ENCODE measurements at regions not wholly inside any gene's neighbourhood (a gene's known extent, or its start where the extent isn't known, plus 50 kb on each side); places are given as distances from the start of the nearest gene placed in this dataset.
A peak's percentile ranks its signal among the peaks of the same experiment; 100 is the strongest.

DNA sequence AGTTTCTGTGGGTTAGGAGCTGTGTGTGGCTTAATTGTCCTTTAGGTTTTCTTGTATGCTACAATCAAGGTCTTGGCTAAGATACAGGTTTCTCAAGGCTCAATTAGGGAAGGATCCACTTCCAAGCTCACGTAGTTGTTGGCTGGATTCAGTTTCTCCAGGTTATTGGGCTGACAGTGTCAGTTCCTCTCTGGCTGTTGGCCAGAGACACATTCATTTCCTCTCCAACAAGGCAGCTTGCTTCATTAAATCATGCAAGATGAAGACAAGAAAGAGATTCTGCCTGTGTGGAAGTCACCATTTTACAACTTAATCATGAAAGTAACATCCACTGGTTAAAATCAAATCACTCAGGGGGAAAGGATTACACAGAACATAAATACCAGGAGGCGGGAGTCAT is 275.7 kb upstream of the KIF2A start:
- DNase-seq (ENCODE audit: low read depth), result no peak

DNA sequence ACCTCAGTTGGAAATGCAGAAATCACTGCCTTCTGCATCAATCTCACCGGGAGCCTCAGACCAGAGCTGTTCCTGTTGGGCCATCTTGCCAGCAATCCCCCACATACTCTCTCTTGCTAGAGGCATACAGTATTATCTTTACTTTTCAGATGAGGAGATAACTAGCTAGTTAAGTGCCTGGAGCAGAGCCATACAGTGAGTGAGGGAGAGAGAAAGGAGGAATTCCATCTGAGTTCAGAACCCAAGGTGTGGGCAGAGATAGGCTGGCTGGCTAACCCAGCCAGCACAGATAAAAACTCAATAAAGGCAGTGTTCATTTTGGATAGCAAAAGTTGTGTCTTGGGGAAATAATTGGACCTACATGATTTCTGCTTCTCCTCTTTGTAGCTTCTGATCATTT is 268.0 kb upstream of the KIF2A start:
- DNase-seq (ENCODE audit: low read depth), result no peak

DNA sequence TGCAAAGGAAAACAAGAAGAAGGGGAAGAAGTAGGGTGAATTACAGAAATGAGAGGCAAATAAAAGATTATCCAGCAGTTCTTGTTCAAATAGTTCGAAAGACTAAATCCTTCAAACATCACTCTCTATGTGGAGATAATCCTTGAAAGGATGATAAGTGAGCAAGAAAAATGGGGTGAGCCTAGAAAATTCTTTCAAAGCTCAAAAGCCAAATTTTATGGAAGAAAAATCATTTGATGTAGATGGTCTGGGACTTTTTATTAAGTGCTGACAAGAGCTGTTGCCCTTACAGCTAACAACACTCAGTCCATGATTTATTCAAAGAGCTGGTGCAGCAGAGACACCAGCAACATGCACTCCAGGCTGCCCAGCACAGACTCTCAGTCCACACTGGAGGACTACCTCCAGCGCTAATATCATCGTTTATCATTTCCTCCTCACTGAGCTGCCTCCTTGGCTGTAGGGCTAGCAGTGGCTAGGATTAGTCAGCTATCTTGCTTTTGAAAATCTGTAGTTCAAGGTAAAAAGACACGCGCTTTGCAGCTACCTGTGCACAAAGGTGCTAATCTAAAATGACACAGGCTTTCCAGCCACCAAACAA is 264.8 kb upstream of the KIF2A start:
- DNase-seq (ENCODE audit: low read depth), result no peak

DNA sequence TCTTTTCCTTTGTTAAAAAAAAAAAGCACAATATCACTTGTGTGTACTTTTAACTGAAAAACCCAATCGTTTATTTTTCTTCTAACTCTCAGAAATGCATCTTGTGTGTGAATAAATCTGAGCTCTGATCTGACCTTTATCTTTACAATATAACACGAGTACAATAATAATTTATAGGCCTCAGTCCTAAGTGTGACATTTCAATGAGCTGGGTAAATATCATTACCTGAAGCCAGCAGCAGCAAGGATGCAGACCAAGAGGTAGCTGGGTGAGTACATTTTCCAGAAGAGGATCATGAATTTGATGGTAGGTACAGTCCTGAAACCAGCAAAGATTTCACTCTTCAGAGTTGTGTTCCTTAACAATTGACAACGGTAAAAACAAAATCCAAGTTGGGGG is 264.0 kb upstream of the KIF2A start:
- DNase-seq (ENCODE audit: low read depth), result no peak

DNA sequence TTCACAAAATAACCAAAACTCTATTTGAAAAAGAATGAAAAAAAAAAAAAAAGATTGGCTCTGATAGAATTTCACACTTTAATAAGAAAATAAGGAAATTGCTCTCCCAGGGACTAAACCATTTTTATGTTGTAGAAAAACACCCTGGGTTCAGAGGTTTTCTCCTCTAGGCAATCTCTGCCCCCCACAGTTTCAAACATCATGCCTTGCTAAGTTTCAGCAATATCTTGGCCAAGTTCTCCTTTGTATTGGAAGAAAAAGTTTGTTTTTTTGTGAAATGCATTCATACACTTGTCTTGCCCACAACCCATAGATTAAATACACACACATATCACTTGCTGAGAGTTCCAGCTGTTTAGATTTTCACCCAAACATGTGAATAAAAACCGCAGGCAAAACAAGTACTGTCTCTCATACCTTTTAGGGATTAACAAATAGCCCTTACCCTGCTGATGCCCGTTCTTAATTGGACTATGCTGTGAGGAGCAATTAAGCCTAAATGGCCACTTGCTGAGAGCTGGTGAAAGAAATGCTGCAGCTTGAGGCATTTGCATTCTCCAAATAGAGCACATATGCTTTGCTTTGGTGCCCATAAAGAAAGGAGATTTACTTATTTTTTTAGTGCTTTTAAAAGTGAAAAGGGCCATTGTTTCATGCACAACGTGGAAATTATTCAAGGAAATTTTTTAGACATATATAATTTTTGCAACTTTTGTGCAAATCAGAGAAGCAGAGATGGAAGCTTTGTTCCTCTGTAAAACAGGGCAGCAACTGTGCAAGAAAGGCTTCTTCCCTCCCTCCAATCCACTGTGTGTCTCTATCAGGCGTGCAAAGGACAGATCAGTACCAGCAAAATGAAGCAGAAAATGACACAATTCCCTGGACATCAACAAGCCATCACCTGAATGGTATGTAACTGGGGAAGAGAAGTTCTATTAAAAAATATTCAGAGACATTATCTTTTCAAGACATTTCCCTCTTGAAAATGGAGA is 262.4 kb upstream of the KIF2A start:
- no peak for DNase-seq (ENCODE audit: low read depth)

DNA sequence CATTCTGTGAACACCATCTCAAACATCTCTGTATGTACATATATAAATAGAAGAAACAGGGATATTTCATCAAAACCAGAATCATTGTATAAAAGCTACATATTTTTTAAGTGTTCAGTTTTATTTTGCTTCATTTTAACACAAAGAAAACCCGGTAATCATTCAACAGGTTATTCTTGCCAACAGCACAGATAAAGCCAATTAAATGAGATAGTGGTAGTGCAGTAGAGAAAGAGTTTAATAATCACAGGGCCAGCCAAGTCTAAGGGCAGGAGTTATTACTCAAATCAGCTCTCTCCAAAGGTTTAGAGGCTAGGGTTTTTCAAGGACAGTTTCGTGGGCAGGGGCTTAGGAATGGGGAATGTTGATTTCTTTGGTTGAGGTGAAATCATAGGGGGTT is 261.0 kb upstream of the KIF2A start:
- no peak for DNase-seq (ENCODE audit: low read depth)

DNA sequence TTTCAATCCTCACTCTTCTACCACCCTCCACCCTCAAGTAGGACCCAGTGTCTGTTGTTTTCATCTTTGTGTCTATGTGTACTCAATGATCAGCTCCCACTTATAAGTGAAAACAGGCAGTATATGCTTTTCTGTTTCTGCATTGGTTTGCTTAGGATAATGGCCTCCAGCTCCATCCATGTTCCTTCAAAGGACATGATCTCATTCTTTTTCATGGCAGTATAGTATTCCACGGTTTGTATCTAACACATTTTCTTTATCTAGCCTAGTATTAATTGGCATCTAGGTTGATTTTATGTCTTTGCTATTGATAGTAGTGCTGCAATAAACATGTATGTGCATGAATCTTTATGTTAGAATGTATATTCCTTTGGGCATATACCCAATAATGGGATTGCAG is 259.8 kb upstream of the KIF2A start:
- no peak for DNase-seq (ENCODE audit: low read depth)

DNA sequence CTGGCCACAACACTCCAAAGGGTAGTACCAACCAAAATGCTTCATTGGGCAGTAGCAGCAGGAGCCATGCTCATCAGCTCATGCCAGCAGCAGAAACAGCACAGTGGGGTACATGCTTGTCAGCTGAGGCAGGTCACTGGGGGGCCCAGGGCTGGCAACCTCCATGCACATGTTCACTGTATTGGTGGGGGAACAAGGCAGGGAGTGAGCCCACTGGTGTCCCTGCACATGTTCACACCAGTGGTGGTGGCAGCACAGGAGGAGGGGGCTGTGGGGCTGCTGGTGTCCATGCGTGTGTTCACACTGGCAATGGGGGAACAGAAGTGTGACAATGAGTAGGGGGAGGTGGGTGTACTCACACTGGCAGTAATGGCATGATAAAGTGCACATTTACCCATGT is 254.3 kb upstream of the KIF2A start:
- no peak for DNase-seq (ENCODE audit: low read depth)

DNA sequence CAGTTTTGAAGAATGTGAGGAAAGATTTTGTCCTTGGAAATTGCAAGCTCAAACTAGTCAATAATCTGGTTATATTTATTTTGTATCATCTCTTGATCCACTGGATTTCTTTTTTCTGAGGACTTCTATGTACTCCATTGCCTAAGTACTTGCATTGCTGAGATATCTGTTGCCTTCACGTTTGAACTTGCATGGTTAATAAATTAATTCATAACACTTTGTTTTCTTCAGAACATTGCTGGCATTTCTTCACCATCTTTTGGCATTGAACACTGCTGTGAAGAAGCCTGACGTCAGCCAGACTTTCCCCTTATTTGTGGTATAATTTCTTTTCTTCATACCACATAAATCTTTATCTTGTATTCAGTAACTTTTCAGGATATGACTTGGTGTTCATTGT is 246.0 kb upstream of the KIF2A start:
- DNase-seq (ENCODE audit: low read depth), result no peak

DNA sequence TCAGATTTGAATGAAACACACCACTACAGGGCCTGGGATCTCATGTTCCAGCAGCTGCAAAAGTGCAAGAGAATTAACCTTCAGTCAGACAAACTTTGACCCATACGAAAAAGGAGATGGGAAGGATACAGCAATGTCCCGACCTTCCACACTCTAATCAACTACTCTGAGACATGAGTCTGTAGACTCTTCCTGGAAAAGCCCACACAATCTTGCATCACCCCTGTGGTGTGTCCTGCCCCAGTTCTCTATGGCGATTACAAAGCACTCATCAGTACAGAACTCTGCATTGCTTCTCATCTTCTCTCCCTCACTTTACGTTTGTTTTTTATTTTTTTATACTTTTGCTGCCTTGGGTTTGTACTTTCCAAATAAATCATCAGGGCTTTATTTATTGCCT is 241.0 kb upstream of the KIF2A start:
- no peak for DNase-seq (ENCODE audit: low read depth)

DNA sequence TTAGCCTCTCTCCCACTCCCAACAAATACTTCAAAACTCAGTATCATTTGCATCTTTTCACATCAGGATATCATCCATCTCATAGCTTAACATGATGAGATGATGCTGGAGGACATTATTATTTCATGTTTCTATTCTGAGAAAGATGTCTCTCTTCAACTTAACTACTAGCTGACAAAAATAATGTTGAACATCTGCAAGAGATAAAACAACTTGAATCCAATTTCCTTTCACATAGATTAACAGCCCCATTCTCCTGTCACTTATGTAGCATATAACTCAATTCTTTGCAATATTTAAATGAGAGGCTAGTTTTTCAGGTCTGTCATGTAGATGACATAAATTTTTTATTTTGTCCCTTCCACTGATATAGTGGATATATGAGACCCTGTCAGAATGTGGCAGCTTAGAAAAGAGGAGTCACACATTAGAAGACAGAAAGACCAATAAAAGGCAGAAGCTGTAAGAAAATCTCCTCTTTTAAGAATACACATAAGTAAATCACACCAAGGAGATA is 239.2 kb upstream of the KIF2A start:
- DNase-seq (ENCODE audit: low read depth), result no peak

DNA sequence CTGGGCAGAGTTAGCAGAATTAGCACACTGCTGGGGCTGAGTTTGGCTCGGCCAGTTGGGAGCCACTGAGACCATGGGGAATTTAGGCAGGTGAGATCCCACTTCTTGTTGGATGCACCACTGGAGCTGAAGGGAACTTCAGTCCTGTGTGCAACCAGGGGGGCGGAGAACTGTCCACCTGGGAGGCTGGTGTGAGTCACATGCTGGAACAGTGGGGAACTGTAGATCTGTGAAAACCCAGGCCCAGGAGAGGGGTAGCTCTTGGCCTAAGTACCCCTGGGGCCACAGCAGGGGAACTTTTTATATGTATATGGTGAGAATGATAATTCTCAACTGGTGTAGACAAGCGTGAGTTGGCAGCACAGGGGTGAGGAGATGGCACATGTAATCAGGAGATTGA is 237.5 kb upstream of the KIF2A start:
- no peak for DNase-seq (ENCODE audit: low read depth)

DNA sequence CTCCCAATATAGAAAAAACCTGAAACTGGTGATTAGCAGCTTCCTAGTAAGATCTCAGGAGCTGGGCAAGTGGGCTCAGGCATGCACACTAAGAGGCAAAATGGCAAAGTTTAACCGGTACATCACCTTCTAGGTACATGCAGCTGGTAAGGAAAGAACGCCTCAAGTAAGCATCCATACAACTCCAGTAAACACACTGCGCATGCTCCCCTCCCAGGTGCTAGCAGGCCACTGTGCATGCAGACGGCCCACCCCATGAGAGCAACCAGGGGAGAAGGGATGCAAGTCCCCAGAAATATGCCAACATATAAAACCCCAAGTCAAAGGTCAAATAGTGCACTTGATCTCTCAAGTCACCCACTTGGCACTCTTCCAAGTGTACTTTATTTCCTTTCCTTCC is 228.6 kb upstream of the KIF2A start:
- no peak for DNase-seq (ENCODE audit: low read depth)

DNA sequence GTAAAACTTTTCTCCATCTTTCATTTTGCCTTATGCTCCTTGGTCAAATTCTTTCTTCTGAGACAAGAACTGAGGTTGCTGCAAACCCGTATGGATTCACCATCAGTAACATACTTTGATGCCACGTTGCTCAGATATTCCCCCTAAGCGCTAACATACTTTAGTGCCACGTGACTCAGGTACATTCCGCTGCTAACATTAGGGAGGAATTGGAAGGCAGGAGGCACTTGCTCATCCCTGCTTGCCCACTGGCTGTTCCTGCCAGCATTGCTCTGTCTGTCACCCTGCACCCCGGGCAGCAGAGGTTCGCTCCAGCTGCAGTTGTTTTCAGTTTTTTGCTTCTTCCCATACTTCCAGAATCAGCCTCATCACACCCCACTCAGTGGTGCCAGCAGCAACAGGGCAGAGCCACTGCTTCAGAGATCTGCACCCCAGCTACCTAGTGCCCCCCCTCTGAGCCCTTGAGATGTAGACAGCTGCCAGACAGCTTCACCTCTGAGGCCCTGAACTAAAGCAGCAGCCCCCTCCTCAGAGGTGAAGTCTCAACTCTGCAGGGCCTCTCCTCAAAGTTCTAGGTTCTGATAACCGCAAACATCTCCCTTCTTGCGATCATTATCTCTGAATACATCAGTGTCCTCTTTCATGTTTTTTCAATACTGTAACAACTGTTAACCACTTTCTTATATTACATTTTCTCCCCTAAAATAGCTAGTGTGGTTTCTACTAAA is 228.0 kb upstream of the KIF2A start:
- no peak for DNase-seq (ENCODE audit: low read depth)

DNA sequence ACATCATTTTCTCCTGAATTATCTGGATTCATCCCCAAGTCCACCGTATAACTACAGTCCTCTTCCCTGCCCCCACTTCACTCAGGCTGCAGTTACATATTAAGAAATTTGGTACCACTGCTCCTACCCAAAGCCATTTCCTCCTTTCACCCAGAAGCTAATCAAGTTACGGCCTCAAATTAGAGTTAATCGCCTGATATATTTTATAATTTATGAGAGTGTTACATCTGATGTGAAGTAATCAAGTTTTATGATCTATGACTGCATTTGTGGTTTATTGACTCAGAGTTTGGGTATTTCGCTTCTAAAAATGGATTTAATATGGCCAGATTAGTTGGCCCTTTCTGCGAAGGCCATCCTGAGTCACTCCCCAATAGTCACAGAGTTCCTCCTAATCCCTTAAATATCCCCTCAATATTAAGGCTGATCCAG is 223.6 kb upstream of the KIF2A start:
- DNase-seq (ENCODE audit: low read depth), result peak; percentile 80

DNA sequence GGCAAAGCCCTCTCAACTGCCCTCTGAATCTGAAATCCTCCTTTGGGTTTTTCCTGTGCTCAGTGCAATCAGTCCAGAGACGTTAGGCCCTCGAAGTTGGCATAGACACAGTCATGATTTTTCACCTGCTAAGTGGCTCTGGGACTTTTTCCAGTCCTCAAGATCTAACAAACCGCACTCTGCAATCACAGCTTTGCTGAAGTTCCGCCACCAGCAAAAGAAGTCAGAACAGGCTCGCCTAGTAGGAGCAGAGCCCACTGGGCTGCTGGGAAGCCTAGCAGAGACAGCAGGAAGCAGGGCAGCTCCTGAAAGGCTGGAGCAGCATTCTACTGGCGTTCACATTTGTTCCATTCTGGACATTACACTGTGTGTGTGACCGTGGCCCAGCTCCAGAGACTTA is 222.8 kb upstream of the KIF2A start:
- DNase-seq (ENCODE audit: low read depth), result no peak

DNA sequence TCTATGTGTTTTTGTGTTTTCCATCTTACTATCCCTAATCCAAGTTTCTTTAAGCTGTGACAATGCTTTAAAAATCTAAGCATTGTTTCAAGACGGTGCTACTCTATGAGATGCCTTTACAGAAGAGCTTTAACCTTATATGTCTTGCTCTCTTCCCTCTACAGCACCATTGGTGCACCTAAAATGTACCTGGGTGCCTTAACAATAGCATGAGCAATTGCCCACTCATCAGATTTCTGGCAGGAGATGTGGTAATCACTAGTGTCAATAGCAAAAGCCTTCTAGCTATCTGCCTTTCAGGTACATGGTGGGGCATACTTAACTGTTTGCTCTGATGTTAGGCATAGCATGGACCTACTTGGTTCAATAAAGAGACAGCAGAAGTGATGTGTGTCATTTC is 222.3 kb upstream of the KIF2A start:
- DNase-seq (ENCODE audit: low read depth), result no peak

DNA sequence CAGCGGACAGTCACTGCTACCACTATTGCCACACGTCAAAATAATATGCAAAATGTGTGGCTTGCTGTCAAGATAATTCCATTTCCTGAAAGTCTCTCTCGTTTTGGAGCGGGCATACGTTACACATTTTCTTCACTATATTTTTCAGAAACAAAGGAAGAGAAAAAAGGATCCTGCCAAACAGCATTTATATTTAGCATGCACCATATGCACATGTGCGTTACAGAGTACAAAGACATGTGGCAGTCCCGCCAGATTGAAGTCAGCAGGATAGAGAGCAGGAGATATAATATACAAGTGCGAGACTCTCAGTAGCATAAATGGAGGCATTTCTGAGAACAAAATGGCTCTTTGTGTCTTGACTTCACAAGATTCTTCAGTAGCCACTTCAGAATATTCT is 221.6 kb upstream of the KIF2A start:
- no peak for DNase-seq (ENCODE audit: low read depth)

DNA sequence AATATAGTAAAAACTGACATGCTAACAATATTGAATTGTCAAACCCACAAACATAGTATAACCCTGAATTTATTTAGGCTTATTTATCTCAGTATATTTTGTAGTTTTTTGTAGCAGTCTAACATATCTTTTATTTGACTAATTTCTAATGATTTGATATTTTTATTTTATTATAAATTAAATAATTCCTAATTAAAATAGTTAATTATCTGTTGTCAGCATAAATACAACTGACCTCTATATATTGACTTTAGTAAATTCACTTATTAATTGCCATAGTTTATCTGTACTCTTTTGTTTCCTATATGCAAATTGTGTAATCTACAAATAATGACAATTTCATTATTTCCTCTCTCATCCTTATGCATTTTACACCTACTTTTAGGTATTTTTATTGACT is 215.1 kb upstream of the KIF2A start:
- no peak for DNase-seq (ENCODE audit: low read depth)

DNA sequence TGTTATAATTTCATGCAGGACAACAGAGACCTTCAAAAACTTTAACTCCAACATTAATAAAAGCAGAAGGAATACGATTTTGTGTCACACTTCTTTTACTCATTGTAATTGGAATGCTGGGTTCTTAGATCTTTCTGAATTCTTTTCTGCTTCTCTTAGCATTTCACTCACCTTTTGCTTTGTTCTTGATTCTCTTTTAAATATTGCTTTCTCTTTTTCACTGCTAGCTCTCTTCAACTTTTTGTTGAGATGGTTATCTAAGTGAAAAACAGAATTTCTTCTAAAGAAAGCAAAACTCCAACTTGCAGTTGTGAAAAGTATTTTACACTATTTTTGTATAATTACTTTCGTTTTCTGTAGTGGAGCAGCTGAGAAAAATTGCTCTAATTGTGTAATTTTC is 212.6 kb upstream of the KIF2A start:
- DNase-seq (ENCODE audit: low read depth), result no peak

DNA sequence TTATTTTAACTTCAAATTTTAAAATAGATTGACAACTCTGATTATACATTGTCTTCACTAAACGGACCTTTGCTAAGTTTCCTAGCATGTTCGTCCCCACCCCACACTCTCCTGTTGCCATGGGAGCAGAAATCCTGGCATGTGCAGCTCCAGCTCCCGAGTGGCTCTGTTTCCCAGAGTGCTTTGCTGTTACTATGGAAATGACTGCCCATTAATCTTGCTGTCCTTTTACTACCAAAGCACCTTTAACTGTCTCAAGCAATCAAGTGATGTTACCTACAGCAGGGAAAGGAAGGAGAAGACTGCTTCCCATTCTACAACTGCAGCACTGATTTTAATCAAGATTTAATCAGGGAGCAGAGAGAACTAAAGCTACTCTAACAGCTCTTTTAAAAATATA is 212.0 kb upstream of the KIF2A start:
- DNase-seq (ENCODE audit: low read depth), result peak; percentile 25

DNA sequence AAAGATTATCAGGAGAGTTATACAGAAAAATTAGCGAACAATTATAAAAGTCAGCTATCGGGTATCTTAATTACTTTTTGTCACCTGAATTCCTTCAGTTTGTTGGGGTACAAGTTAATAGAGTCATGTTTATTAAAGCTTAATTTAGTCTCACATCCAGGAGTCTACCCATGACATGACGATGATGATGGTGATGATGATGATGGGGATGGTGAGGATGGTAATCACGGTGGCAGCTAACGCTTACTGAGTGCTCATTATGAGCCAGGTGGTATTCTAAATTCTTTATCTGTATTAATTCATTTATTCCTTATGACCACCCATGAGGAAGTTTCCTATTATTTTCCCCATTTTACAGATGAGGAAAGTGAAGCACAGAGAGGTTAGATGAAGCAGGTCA is 208.6 kb upstream of the KIF2A start:
- DNase-seq (ENCODE audit: low read depth), result no peak

DNA sequence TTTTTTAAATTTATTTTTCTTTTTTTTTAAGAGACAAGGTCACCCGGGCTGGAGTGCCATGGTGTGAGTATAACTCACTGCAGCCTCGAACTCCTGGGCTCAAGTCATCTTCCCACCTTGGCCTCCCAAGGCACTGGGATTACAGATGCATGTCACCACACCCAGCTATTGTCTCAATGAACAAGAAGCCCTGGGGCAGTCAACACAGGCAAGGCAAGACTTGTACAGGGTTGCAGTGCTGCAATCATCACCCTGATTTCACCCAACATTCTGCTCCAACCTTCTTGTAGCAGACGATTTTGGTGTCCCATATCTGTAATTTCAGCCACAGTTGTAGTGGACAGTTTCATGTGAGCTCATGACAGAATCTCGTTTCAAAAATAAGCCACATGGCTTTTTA is 205.8 kb upstream of the KIF2A start:
- DNase-seq (ENCODE audit: low read depth), result no peak

Measured in ELR (cell line).